DOHH2 (cell line): ENCODE measurements at regions not wholly inside any gene's neighbourhood (a gene's known extent, or its start where the extent isn't known, plus 50 kb on each side); places are given as distances from the start of the nearest gene placed in this dataset.

Experiments
- H3F3A ChIP-seq: fragments of 200-600 bp; sonication (generic), shearing (Covaris generic); 2 replicates; pipeline ENCODE4 v1.6.0; 2016; ENCODE audit warnings: antibody characterized with exemption, mild to moderate bottlenecking; ENCODE audit not compliant: control insufficient read depth, insufficient read depth
- H3K27ac ChIP-seq: fragments of 200-600 bp; sonication (generic); 2 replicates; pipeline ENCODE4 v1.5.1; 2014; ENCODE audit warnings: low read depth, mild to moderate bottlenecking, low read length, moderate library complexity
- H3K27me3 ChIP-seq: fragments of 200-600 bp; sonication (generic); 2 replicates; pipeline ENCODE4 v1.6.1; 2014; ENCODE audit warnings: mild to moderate bottlenecking, low read length, mixed read lengths; ENCODE audit not compliant: control insufficient read depth
- H3K36me3 ChIP-seq: fragments of 200-600 bp; sonication (generic); 2 replicates; pipeline ENCODE4 v1.6.1; 2014; ENCODE audit warnings: mild to moderate bottlenecking, low read length, moderate library complexity, mixed read lengths; ENCODE audit not compliant: control insufficient read depth
- H3K4me1 ChIP-seq: fragments of 200-600 bp; sonication (generic); 2 replicates; pipeline ENCODE4 v1.6.1; 2014; ENCODE audit warnings: mild to moderate bottlenecking, low read length, mixed read lengths; ENCODE audit not compliant: control insufficient read depth
- H3K4me2 ChIP-seq: fragments of 200-600 bp; sonication (generic); 2 replicates; pipeline ENCODE4 v1.6.0; 2014; ENCODE audit warnings: mild to moderate bottlenecking, low read length, moderate library complexity
- H3K4me3 ChIP-seq: fragments of 200-600 bp; sonication (generic); 2 replicates; pipeline ENCODE4 v1.5.1; 2014; ENCODE audit warnings: mild to moderate bottlenecking, low read length, mixed read lengths
- H3K79me2 ChIP-seq: fragments of 200-600 bp; sonication (generic); 2 replicates; pipeline ENCODE4 v1.6.1; 2014; ENCODE audit warnings: mild to moderate bottlenecking, low read length, mixed read lengths; ENCODE audit not compliant: control insufficient read depth
- H3K9me2 ChIP-seq: fragments of 200-600 bp; sonication (generic); replicated peaks from 2 replicates; pipeline ENCODE4 v1.6.1; 2014; ENCODE audit warnings: mild to moderate bottlenecking, low read length, mixed read lengths; ENCODE audit not compliant: control insufficient read depth
- H3K9me3 ChIP-seq: fragments of 200-600 bp; sonication (generic); 2 replicates; pipeline ENCODE4 v1.6.1; 2014; ENCODE audit warnings: antibody characterized with exemption, low read length, mixed read lengths; ENCODE audit not compliant: control insufficient read depth, insufficient read depth
- H4K20me1 ChIP-seq: fragments of 200-600 bp; sonication (generic); 2 replicates; pipeline ENCODE4 v1.6.0; 2014; ENCODE audit warnings: low read depth, mild to moderate bottlenecking, antibody characterized with exemption, low read length, moderate library complexity; ENCODE audit not compliant: control insufficient read depth, insufficient read depth
- EZH2phosphoT487 ChIP-seq: fragments of 200-600 bp; sonication (generic); IDR thresholded peaks from 2 replicates; pipeline ENCODE4 v1.6.1; 2017; ENCODE audit warnings: borderline replicate concordance, mild to moderate bottlenecking, antibody characterized with exemption, low read length, moderate library complexity, mixed read lengths
- TF ChIP-seq, protein P1 (sequence below): fragments of 200-600 bp; sonication (generic); IDR thresholded peaks from one replicate; pipeline ENCODE4 v1.5.1; 2014; ENCODE audit warnings: antibody characterized with exemption, mild to moderate bottlenecking, low read depth, low read length; ENCODE audit not compliant: poor library complexity, severe bottlenecking

DNA sequence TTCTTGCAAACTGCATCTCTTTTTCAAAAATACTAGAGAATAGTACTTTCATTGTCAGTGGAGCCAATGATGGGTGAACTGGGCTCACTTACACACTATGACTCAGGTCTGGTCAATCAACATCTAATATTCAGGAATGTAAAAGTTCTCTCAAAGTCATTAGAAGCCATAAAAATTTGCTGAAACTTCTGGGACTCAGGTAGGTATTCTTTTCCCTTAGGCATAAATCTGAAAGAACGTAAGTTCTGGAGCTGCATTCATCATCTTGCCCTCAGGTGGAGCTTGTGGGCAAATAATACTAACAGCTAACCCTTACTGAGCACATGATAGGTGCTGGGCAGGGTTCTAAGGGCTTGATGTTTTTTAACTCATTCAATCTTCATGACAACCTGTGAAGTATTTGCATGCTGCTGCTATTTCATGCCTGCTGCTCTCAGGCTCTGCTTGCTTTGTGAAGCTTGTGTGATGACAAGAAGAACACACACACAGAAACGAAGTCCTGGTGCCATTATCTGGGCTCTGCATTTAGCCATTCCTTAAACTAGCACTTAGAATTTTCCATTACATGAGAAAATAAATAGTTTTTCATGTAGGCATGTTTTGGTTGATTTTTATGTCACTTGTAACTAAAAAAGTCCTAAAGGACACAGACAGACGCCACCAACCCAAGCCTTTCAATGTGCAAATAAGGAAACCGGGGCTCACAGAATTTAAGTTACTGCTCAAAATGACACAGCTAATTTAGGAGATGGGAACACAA is 394.2 kb upstream of the LYPLAL1 start:
- Histone ChIP-seq H3K4me3 (no peak overlapping the region), H3K4me2 (no peak overlapping the region), H3K4me1 (no peaks in the 10 kb centered on the region)

DNA sequence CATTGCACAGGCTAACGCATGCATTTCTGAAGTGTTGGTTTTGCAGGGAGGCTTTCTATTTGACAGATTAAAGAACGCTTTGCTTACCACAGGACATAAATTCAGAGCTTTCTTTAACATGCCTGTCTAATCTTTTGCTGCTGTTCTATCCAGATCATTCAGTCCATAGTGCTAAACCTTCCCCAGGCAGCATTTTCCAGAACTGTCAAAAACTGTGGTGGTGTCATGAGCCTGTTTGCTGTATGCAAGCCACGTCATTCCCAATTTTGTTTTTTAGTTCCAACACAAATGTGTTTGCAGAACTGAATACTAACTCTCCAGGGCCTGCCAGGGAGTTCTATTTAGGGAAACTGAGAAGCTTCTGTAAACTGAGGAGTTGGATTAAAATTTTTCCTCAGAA is 390.5 kb upstream of the LYPLAL1 start:
- H4K20me1 ChIP-seq = no peaks in the 10 kb centered on the region
- H3K27ac ChIP-seq = no peak overlapping the region
- H3K4me2 ChIP-seq = no peak overlapping the region
- H3K4me1 ChIP-seq = no peaks in the 10 kb centered on the region
- no peaks in the 10 kb centered on the region for H3K79me2 ChIP-seq
- no peaks in the 10 kb centered on the region for H3K27me3 ChIP-seq
- no peak overlapping the region for H3K4me3 ChIP-seq
- H3K9me2 ChIP-seq = no peaks in the 10 kb centered on the region
- H3F3A ChIP-seq = no peaks in the 10 kb centered on the region
- no peaks in the 10 kb centered on the region for H3K36me3 ChIP-seq
- H3K9me3 ChIP-seq = no peaks in the 10 kb centered on the region
- TF ChIP-seq, protein P1, sequence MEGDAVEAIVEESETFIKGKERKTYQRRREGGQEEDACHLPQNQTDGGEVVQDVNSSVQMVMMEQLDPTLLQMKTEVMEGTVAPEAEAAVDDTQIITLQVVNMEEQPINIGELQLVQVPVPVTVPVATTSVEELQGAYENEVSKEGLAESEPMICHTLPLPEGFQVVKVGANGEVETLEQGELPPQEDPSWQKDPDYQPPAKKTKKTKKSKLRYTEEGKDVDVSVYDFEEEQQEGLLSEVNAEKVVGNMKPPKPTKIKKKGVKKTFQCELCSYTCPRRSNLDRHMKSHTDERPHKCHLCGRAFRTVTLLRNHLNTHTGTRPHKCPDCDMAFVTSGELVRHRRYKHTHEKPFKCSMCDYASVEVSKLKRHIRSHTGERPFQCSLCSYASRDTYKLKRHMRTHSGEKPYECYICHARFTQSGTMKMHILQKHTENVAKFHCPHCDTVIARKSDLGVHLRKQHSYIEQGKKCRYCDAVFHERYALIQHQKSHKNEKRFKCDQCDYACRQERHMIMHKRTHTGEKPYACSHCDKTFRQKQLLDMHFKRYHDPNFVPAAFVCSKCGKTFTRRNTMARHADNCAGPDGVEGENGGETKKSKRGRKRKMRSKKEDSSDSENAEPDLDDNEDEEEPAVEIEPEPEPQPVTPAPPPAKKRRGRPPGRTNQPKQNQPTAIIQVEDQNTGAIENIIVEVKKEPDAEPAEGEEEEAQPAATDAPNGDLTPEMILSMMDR = no peak
- TF ChIP-seq EZH2phosphoT487 = no peak

More for the DNA sequence above, 394.2 kb upstream of the LYPLAL1 start:
- H3K27me3 ChIP-seq = no peaks in the 10 kb centered on the region
- H3K36me3 ChIP-seq = no peaks in the 10 kb centered on the region
- H3K27ac ChIP-seq = no peak overlapping the region
- no peaks in the 10 kb centered on the region for H3K9me2 ChIP-seq
- H3F3A ChIP-seq = no peaks in the 10 kb centered on the region
- TF ChIP-seq, protein P1 = no peak
- no peak for TF ChIP-seq EZH2phosphoT487
- no peaks in the 10 kb centered on the region for H3K9me3 ChIP-seq
- H3K79me2 ChIP-seq = no peaks in the 10 kb centered on the region
- no peaks in the 10 kb centered on the region for H4K20me1 ChIP-seq

DNA sequence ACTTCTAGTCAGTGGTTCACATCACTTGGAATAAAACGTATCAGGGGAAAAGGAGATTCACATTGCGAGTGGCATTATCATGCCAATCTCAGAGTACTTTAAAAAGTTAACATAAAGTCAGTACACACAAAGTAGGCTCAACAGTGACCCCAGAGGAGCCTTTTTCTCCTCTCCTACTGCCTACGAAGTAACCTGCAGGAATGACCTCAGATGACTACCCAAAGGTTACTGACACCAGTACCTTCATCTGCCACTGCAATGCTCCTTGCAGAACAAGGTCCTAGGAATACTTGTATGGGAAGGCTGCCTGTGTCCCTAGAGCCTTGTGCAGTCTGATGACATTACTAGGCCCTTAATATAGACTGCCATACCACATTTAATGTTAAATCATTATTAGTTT is 389.8 kb upstream of the LYPLAL1 start:
- no peak overlapping the region for H3K4me2 ChIP-seq
- no peaks in the 10 kb centered on the region for H3K27me3 ChIP-seq
- no peaks in the 10 kb centered on the region for H3K9me2 ChIP-seq
- no peaks in the 10 kb centered on the region for H4K20me1 ChIP-seq
- H3K79me2 ChIP-seq = no peaks in the 10 kb centered on the region
- TF ChIP-seq, protein P1 = no peak
- TF ChIP-seq EZH2phosphoT487 = no peak
- H3K4me1 ChIP-seq = no peaks in the 10 kb centered on the region
- H3K27ac ChIP-seq = no peak overlapping the region
- no peaks in the 10 kb centered on the region for H3K9me3 ChIP-seq
- H3K36me3 ChIP-seq = no peaks in the 10 kb centered on the region
- H3F3A ChIP-seq = no peaks in the 10 kb centered on the region
- H3K4me3 ChIP-seq = no peak overlapping the region
